ENCODE measurements at regions not wholly inside any gene's neighbourhood (a gene's known extent, or its start where the extent isn't known, plus 50 kb on each side); places are given as distances from the start of the nearest gene placed in this dataset.

GRCh38 chr4:180330521-180330920 is 1912.7 kb upstream of the TENM3 start:
- no peak for TF ChIP-seq CTCF (IDR thresholded peaks at IDR 0.05 in 4 of 5, conservative IDR thresholded peaks at IDR 0.05 in 1 of 5)
- TF ChIP-seq POLR2A (IDR thresholded peaks at IDR 0.05): no peak

Data from gastrocnemius medialis (tissue), 4 donors.